Kidney (tissue), 13 donors: ENCODE measurements at regions not wholly inside any gene's neighbourhood (a gene's known extent, or its start where the extent isn't known, plus 50 kb on each side); places are given as distances from the start of the nearest gene placed in this dataset.

Experiments
- DNase-seq, 5 donors: peaks; one replicate each; pipeline ENCODE4 v3.0.0-alpha.2; 2013 to 2020
- FAIRE-seq: peaks from 2 replicates; lab custom pipeline; 2012; peaks lifted over from hg19 to GRCh38; lab: Jason Lieb, UNC
- H3K27ac ChIP-seq, 2 donors: one replicate each; pipeline ENCODE4 v1.7.0; 2013; ENCODE audit warnings: low read depth in 2 of 2, low read length in 2 of 2, inconsistent platforms in 1 of 2
- H3K27me3 ChIP-seq: one replicate; pipeline ENCODE4 v1.7.1; 2013; ENCODE audit warnings: low read length, inconsistent platforms; ENCODE audit not compliant: control insufficient read depth, insufficient read depth
- H3K36me3 ChIP-seq, 3 donors: one replicate each; pipeline versions ENCODE4 v1.7.0 to v1.7.1; 2013; ENCODE audit warnings: low read length in 3 of 3, control low read depth in 1 of 3, inconsistent platforms in 1 of 3; ENCODE audit not compliant: insufficient read depth in 3 of 3, control insufficient read depth in 2 of 3
- H3K4me1 ChIP-seq, 3 donors: one replicate each; pipeline versions ENCODE4 v1.7.0 to v1.7.1; 2013; ENCODE audit warnings: low read length in 3 of 3, inconsistent platforms in 1 of 3, low read depth in 1 of 3; ENCODE audit not compliant: control insufficient read depth in 2 of 3, insufficient read depth in 2 of 3
- H3K4me3 ChIP-seq, 3 donors: one replicate each; pipeline versions ENCODE4 v1.7.0 to v1.8.1; 2013; ENCODE audit warnings: low read length in 3 of 3, control low read depth in 1 of 3, inconsistent platforms in 1 of 3
- H3K9ac ChIP-seq, 3 donors: one replicate each; pipeline versions ENCODE4 v1.7.0 to v1.7.1; 2013; ENCODE audit warnings: low read length in 3 of 3, control low read depth in 1 of 3, inconsistent platforms in 1 of 3
- H3K9me3 ChIP-seq, 3 donors: one replicate each; pipeline versions ENCODE4 v1.7.0 to v1.7.1; 2013; ENCODE audit warnings: low read length in 3 of 3, control low read depth in 1 of 3, inconsistent platforms in 1 of 3; ENCODE audit not compliant: control insufficient read depth in 2 of 3, insufficient read depth in 1 of 3
- intact Hi-C: fragments of 100-400 bp; cut with DNase I; formaldehyde crosslinking; loops from one replicate; pipeline ENCODE4 v1.11.1; 2022
- TF ChIP-seq, protein P1 (sequence below): IDR thresholded peaks from 3 replicates; pipeline ENCODE4 v1.5.1; 2012; ENCODE audit warnings: mild to moderate bottlenecking, moderate library complexity, borderline replicate concordance; ENCODE audit not compliant: insufficient read depth; ENCODE audit errors: extremely low read depth
- donor health status: control.
- donor health status: control.
- donor health status: control.
- donor health status: control.
- donor health status: control.
- donor health status: DM: yes; HTN: yes; CAD: no.
- donor health status: Normal renal cell carcinoma (clear cell type).

DNA sequence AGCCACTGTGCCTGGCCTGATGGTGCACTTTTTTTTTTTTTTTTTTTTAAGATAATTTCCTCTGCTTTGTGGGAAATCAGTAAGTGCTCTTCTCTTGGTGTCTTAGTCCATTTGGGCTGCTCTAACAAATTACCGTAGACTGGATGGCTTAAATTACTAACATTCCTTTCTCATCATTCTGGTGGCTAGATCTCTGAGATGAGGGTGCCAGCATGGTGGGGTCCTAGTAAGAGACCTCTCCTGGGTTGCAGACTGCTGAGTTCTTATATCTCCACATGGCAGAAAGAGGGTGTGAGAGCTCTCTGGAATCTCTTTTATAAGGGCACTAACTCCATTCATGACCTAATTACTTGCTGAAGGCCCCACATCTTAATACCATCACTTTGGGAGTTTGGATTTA, 133.9 kb upstream of the ANKRD55 start:
- Histone ChIP-seq H3K4me1 (no peaks in the 10 kb centered on the region), H3K9me3 (no peaks in the 10 kb centered on the region), H3K27me3 (no peaks in the 10 kb centered on the region), H3K9ac (no peak overlapping the region), H3K4me3 (no peak overlapping the region), H3K36me3 (no peaks in the 10 kb centered on the region), H3K27ac (no peak overlapping the region)
- TF ChIP-seq, protein P1, sequence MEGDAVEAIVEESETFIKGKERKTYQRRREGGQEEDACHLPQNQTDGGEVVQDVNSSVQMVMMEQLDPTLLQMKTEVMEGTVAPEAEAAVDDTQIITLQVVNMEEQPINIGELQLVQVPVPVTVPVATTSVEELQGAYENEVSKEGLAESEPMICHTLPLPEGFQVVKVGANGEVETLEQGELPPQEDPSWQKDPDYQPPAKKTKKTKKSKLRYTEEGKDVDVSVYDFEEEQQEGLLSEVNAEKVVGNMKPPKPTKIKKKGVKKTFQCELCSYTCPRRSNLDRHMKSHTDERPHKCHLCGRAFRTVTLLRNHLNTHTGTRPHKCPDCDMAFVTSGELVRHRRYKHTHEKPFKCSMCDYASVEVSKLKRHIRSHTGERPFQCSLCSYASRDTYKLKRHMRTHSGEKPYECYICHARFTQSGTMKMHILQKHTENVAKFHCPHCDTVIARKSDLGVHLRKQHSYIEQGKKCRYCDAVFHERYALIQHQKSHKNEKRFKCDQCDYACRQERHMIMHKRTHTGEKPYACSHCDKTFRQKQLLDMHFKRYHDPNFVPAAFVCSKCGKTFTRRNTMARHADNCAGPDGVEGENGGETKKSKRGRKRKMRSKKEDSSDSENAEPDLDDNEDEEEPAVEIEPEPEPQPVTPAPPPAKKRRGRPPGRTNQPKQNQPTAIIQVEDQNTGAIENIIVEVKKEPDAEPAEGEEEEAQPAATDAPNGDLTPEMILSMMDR, result no peak
- intact Hi-C loops, result no loop called here
- DNase-seq (no peak), FAIRE-seq (no peak)

DNA sequence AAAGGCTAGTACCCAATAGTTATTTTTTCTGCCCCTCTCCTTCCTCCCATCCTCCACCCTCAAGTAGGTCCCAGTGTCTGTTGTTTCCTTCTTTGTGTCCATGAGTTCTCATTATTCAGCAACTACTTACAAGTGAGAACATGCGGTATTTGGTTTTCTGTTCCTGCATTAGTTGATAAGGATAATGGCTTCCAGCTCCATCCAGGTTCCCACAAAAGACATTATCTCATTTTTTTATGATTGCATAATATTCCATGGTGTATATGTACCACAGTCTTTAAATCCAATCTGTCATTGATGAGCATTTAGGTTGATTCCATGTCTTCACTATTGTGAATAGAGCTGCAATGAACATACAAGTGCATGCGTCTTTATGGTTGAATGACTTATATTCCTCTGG, 128.3 kb upstream of the ANKRD55 start:
- intact Hi-C loops, result no loop called here
- no peaks in the 10 kb centered on the region for H3K9me3 ChIP-seq
- no peaks in the 10 kb centered on the region for H3K36me3 ChIP-seq
- no peak overlapping the region for H3K27ac ChIP-seq
- H3K4me3 ChIP-seq, result no peak overlapping the region
- FAIRE-seq (no peak), DNase-seq (no peak)
- peaks cover 11 to 31% (median 18%) of the 10 kb centered on the region in 3 donors for H3K4me1 ChIP-seq
- TF ChIP-seq, protein P1, result no peak
- H3K27me3 ChIP-seq, result no peaks in the 10 kb centered on the region
- H3K9ac ChIP-seq, result no peak overlapping the region

DNA sequence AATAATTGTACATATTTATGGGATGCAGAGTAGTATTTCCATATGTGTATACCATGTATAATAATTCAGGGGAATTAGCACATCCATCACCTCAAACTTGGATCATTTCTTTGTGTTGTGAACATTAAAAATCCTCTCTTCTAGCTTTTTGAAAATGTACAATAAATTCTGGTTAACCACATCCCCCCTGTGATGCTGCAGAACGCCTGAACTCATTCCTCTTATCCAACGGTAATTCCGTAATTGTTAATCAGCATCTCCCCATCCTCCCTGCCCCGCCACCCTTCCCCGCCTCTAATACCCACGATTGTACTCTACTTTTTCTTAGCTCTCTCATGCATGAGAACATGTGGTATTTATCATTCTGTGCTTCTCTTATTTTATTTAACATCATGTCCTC, 127.7 kb upstream of the ANKRD55 start:
- TF ChIP-seq, protein P1, result no peak
- DNase-seq (no peak), FAIRE-seq (no peak)
- no peaks in the 10 kb centered on the region for H3K27me3 ChIP-seq
- H3K36me3 ChIP-seq, result no peaks in the 10 kb centered on the region
- intact Hi-C loops, result no loop called here
- H3K27ac ChIP-seq, result no peak overlapping the region
- H3K9me3 ChIP-seq, result no peaks in the 10 kb centered on the region
- H3K4me1 ChIP-seq, result peaks cover 12 to 37% (median 21%) of the 10 kb centered on the region in 3 donors
- no peak overlapping the region for H3K4me3 ChIP-seq
- no peak overlapping the region for H3K9ac ChIP-seq
